ENCODE measurements at regions not wholly inside any gene's neighbourhood (a gene's known extent, or its start where the extent isn't known, plus 50 kb on each side); places are given as distances from the start of the nearest gene placed in this dataset.
"Not testable (repeated sequence)": the region's sequence is repeated elsewhere in the genome, so short reads cannot be mapped to it uniquely, and the experiment has no call there.

GRCh38 chr12:105598031-105598430 lies 267.5 kb downstream of the C12orf75 start:
- WGBS, result 95% methylated on average over 4 of the region's 4 CpGs
- no peaks in the 10 kb centered on the region for H3K4me1 ChIP-seq (ENCODE audit: control insufficient read depth in 2 of 2, insufficient read depth in 2 of 2, low read length in 2 of 2)
- no peak for DNase-seq (ENCODE audit: low read depth in 6 of 9, low spot score in 9 of 9)
- no peaks in the 10 kb centered on the region for H3K27me3 ChIP-seq (ENCODE audit: control insufficient read depth in 2 of 2, insufficient read depth in 1 of 2, low read length in 1 of 2)
- no peaks in the 10 kb centered on the region for H3K36me3 ChIP-seq (ENCODE audit: control insufficient read depth in 2 of 2, insufficient read depth in 2 of 2, low read length in 1 of 2)
- no peaks in the 10 kb centered on the region for H3K9me3 ChIP-seq (ENCODE audit: control insufficient read depth in 2 of 2, insufficient read depth in 1 of 2, low read length in 1 of 2)
- H3K27ac ChIP-seq (ENCODE audit: low read depth in 1 of 2, low read length in 1 of 2), result no peak overlapping the region
- H3K4me3 ChIP-seq (ENCODE audit: low read length in 2 of 2), result no peak overlapping the region

DNA sequence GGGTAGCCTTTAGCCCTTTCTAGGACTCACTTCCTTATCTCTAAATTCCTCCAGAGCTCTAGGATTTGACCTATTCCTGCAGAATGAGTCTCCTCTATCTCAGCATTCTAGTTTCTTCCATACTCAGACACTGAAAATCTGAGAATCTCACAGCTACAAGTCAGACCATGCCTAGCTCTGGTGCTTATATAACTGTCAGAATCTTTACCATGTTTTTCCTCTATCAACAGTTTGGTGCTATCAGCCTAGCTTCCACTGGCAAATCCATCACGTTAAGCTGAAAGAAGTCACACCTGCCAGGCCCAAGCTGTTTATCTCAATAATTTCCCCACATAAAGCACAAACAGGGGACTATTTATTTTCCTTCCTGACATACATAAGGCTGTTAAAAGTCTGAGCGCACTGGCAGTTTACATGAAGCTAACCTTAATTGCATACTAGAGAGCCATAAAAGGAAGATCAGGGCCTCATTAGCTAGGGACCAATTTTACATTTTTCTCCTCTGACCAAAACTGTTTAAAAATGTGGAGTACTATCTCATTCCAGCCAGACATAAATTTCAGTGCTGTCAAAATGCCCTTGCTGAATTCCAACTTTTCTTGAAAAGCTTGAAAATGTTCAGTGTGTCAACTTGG lies 270.5 kb downstream of the C12orf75 start:
- H3K4me1 ChIP-seq (ENCODE audit: control insufficient read depth in 2 of 2, insufficient read depth in 2 of 2, low read length in 2 of 2), result no peaks in the 10 kb centered on the region
- no peak overlapping the region for H3K4me3 ChIP-seq (ENCODE audit: low read length in 2 of 2)
- H3K9me3 ChIP-seq (ENCODE audit: control insufficient read depth in 2 of 2, insufficient read depth in 1 of 2, low read length in 1 of 2), result no peaks in the 10 kb centered on the region
- no peak overlapping the region for H3K27ac ChIP-seq (ENCODE audit: low read depth in 1 of 2, low read length in 1 of 2)
- no peak for DNase-seq (ENCODE audit: low read depth in 6 of 9, low spot score in 9 of 9)
- 84% methylated on average over 2 of the region's 2 CpGs for WGBS
- H3K27me3 ChIP-seq (ENCODE audit: control insufficient read depth in 2 of 2, insufficient read depth in 1 of 2, low read length in 1 of 2), result no peaks in the 10 kb centered on the region
- no peaks in the 10 kb centered on the region for H3K36me3 ChIP-seq (ENCODE audit: control insufficient read depth in 2 of 2, insufficient read depth in 2 of 2, low read length in 1 of 2)

DNA sequence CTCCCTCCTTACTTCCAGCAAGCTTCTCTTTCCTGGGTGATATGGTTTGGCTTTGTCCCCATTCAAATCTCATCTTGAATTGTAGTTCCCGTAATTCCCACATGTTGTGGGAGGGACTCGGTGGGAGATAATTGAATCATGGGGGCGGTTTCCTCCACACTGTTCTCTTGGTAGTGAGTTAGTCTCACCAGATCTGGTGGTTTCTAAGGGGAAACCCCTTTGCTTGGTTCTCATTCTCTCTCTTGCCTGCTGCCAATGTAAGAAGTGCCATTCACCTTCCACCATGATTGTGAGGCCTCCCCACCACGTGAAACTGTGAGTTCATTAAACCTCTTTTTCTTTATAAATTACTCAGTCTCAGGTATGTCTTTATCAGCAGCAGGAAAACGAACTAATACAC lies 271.8 kb downstream of the C12orf75 start:
- not testable (repeated sequence) for H3K4me3 ChIP-seq (ENCODE audit: low read length in 2 of 2); H3K27ac ChIP-seq (ENCODE audit: low read depth in 1 of 2, low read length in 1 of 2); H3K27me3 ChIP-seq (ENCODE audit: control insufficient read depth in 2 of 2, insufficient read depth in 1 of 2, low read length in 1 of 2); DNase-seq (ENCODE audit: low read depth in 6 of 9, low spot score in 9 of 9); H3K4me1 ChIP-seq (ENCODE audit: control insufficient read depth in 2 of 2, insufficient read depth in 2 of 2, low read length in 2 of 2); H3K9me3 ChIP-seq (ENCODE audit: control insufficient read depth in 2 of 2, insufficient read depth in 1 of 2, low read length in 1 of 2); H3K36me3 ChIP-seq (ENCODE audit: control insufficient read depth in 2 of 2, insufficient read depth in 2 of 2, low read length in 1 of 2)
- WGBS, result 83% methylated on average over 5 of the region's 5 CpGs

DNA sequence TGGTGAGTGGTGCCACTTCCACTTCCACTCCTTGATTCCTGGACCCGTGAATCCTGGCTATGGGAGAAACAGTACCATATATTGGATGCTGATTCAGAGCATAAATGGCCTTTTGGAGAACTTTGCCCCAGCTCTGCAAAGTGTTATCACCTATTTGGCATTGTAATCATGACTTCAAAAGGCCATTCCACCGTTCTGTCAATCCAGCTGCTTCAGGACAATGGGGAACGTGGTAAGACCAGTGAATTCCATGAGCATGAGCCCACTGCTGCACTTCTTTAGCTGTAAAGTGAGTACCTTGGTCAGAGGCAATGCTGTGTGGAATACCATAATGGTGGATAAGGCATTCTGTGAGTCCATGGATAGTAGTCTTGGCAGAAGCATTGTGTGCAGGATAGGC lies 273.8 kb downstream of the C12orf75 start:
- H3K9me3 ChIP-seq (ENCODE audit: control insufficient read depth in 2 of 2, insufficient read depth in 1 of 2, low read length in 1 of 2); H3K27me3 ChIP-seq (ENCODE audit: control insufficient read depth in 2 of 2, insufficient read depth in 1 of 2, low read length in 1 of 2); H3K27ac ChIP-seq (ENCODE audit: low read depth in 1 of 2, low read length in 1 of 2); H3K4me1 ChIP-seq (ENCODE audit: control insufficient read depth in 2 of 2, insufficient read depth in 2 of 2, low read length in 2 of 2); H3K4me3 ChIP-seq (ENCODE audit: low read length in 2 of 2); H3K36me3 ChIP-seq (ENCODE audit: control insufficient read depth in 2 of 2, insufficient read depth in 2 of 2, low read length in 1 of 2); DNase-seq (ENCODE audit: low read depth in 6 of 9, low spot score in 9 of 9): not testable (repeated sequence)
- 85% methylated on average over 3 of the region's 3 CpGs for WGBS

GRCh38 chr12:105606613-105607012 lies 276.1 kb downstream of the C12orf75 start:
- not testable (repeated sequence) for H3K36me3 ChIP-seq (ENCODE audit: control insufficient read depth in 2 of 2, insufficient read depth in 2 of 2, low read length in 1 of 2); H3K9me3 ChIP-seq (ENCODE audit: control insufficient read depth in 2 of 2, insufficient read depth in 1 of 2, low read length in 1 of 2); H3K27me3 ChIP-seq (ENCODE audit: control insufficient read depth in 2 of 2, insufficient read depth in 1 of 2, low read length in 1 of 2); DNase-seq (ENCODE audit: low read depth in 6 of 9, low spot score in 9 of 9); H3K27ac ChIP-seq (ENCODE audit: low read depth in 1 of 2, low read length in 1 of 2); H3K4me3 ChIP-seq (ENCODE audit: low read length in 2 of 2); H3K4me1 ChIP-seq (ENCODE audit: control insufficient read depth in 2 of 2, insufficient read depth in 2 of 2, low read length in 2 of 2)
- WGBS, result 98% methylated on average over 1 of the region's 1 CpG

- 85% methylated on average over 3 of the region's 3 CpGs for WGBS
- not testable (repeated sequence) for H3K27me3 ChIP-seq (ENCODE audit: control insufficient read depth in 2 of 2, insufficient read depth in 1 of 2, low read length in 1 of 2); H3K9me3 ChIP-seq (ENCODE audit: control insufficient read depth in 2 of 2, insufficient read depth in 1 of 2, low read length in 1 of 2); H3K27ac ChIP-seq (ENCODE audit: low read depth in 1 of 2, low read length in 1 of 2); H3K36me3 ChIP-seq (ENCODE audit: control insufficient read depth in 2 of 2, insufficient read depth in 2 of 2, low read length in 1 of 2); H3K4me1 ChIP-seq (ENCODE audit: control insufficient read depth in 2 of 2, insufficient read depth in 2 of 2, low read length in 2 of 2); DNase-seq (ENCODE audit: low read depth in 6 of 9, low spot score in 9 of 9); H3K4me3 ChIP-seq (ENCODE audit: low read length in 2 of 2)
Measured at GRCh38 chr12:105609001-105609400, 278.5 kb downstream of the C12orf75 start.

- DNase-seq (ENCODE audit: low read depth in 6 of 9, low spot score in 9 of 9), result no peak
- no peak overlapping the region for H3K27ac ChIP-seq (ENCODE audit: low read depth in 1 of 2, low read length in 1 of 2)
- no peaks in the 10 kb centered on the region for H3K9me3 ChIP-seq (ENCODE audit: control insufficient read depth in 2 of 2, insufficient read depth in 1 of 2, low read length in 1 of 2)
- H3K4me1 ChIP-seq (ENCODE audit: control insufficient read depth in 2 of 2, insufficient read depth in 2 of 2, low read length in 2 of 2), result no peaks in the 10 kb centered on the region
- no peak overlapping the region for H3K4me3 ChIP-seq (ENCODE audit: low read length in 2 of 2)
- H3K27me3 ChIP-seq (ENCODE audit: control insufficient read depth in 2 of 2, insufficient read depth in 1 of 2, low read length in 1 of 2), result no peaks in the 10 kb centered on the region
- 89% methylated on average over 5 of the region's 5 CpGs for WGBS
- H3K36me3 ChIP-seq (ENCODE audit: control insufficient read depth in 2 of 2, insufficient read depth in 2 of 2, low read length in 1 of 2), result no peaks in the 10 kb centered on the region
Measured at GRCh38 chr12:105610459-105610858, 280.0 kb downstream of the C12orf75 start.

GRCh38 chr12:105611340-105611739 lies 280.8 kb downstream of the C12orf75 start:
- no peaks in the 10 kb centered on the region for H3K27me3 ChIP-seq (ENCODE audit: control insufficient read depth in 2 of 2, insufficient read depth in 1 of 2, low read length in 1 of 2)
- H3K4me3 ChIP-seq (ENCODE audit: low read length in 2 of 2), result no peak overlapping the region
- DNase-seq (ENCODE audit: low read depth in 6 of 9, low spot score in 9 of 9), result no peak
- no peaks in the 10 kb centered on the region for H3K36me3 ChIP-seq (ENCODE audit: control insufficient read depth in 2 of 2, insufficient read depth in 2 of 2, low read length in 1 of 2)
- WGBS, result 94% methylated on average over 3 of the region's 3 CpGs
- H3K27ac ChIP-seq (ENCODE audit: low read depth in 1 of 2, low read length in 1 of 2), result no peak overlapping the region
- H3K9me3 ChIP-seq (ENCODE audit: control insufficient read depth in 2 of 2, insufficient read depth in 1 of 2, low read length in 1 of 2), result no peaks in the 10 kb centered on the region
- no peaks in the 10 kb centered on the region for H3K4me1 ChIP-seq (ENCODE audit: control insufficient read depth in 2 of 2, insufficient read depth in 2 of 2, low read length in 2 of 2)

GRCh38 chr12:105613269-105613668 lies 282.8 kb downstream of the C12orf75 start:
- DNase-seq (ENCODE audit: low read depth in 6 of 9, low spot score in 9 of 9), result no peak
- WGBS, result 93% methylated on average over 4 of the region's 4 CpGs
- no peak overlapping the region for H3K4me3 ChIP-seq (ENCODE audit: low read length in 2 of 2)

GRCh38 chr12:105613887-105614286 lies 283.4 kb downstream of the C12orf75 start:
- H3K27ac ChIP-seq (ENCODE audit: low read depth in 1 of 2, low read length in 1 of 2), result no peak overlapping the region
- no peaks in the 10 kb centered on the region for H3K27me3 ChIP-seq (ENCODE audit: control insufficient read depth in 2 of 2, insufficient read depth in 1 of 2, low read length in 1 of 2)
- no peak for DNase-seq (ENCODE audit: low read depth in 6 of 9, low spot score in 9 of 9)
- 95% methylated on average over 3 of the region's 3 CpGs for WGBS
- no peaks in the 10 kb centered on the region for H3K36me3 ChIP-seq (ENCODE audit: control insufficient read depth in 2 of 2, insufficient read depth in 2 of 2, low read length in 1 of 2)
- H3K4me1 ChIP-seq (ENCODE audit: control insufficient read depth in 2 of 2, insufficient read depth in 2 of 2, low read length in 2 of 2), result no peaks in the 10 kb centered on the region
- no peak overlapping the region for H3K4me3 ChIP-seq (ENCODE audit: low read length in 2 of 2)
- H3K9me3 ChIP-seq (ENCODE audit: control insufficient read depth in 2 of 2, insufficient read depth in 1 of 2, low read length in 1 of 2), result no peaks in the 10 kb centered on the region

More at GRCh38 chr12:105613269-105613668, 282.8 kb downstream of the C12orf75 start:
- H3K36me3 ChIP-seq (ENCODE audit: control insufficient read depth in 2 of 2, insufficient read depth in 2 of 2, low read length in 1 of 2), result no peaks in the 10 kb centered on the region
- no peaks in the 10 kb centered on the region for H3K9me3 ChIP-seq (ENCODE audit: control insufficient read depth in 2 of 2, insufficient read depth in 1 of 2, low read length in 1 of 2)
- H3K27me3 ChIP-seq (ENCODE audit: control insufficient read depth in 2 of 2, insufficient read depth in 1 of 2, low read length in 1 of 2), result no peaks in the 10 kb centered on the region
- H3K4me1 ChIP-seq (ENCODE audit: control insufficient read depth in 2 of 2, insufficient read depth in 2 of 2, low read length in 2 of 2), result no peaks in the 10 kb centered on the region
- H3K27ac ChIP-seq (ENCODE audit: low read depth in 1 of 2, low read length in 1 of 2), result no peak overlapping the region
